HTR-8/SVneo (cell line): ENCODE measurements at regions not wholly inside any gene's neighbourhood (a gene's known extent, or its start where the extent isn't known, plus 50 kb on each side); places are given as distances from the start of the nearest gene placed in this dataset.

ENCODE experiments used
- DNase-seq: peaks from one replicate; pipeline ENCODE4 v3.0.0; 2011; ENCODE audit warnings: low spot score, mixed read lengths; ENCODE audit not compliant: insufficient read length
- FAIRE-seq: peaks from 2 replicates; lab custom pipeline; 2011; peaks lifted over from hg19 to GRCh38; lab: Jason Lieb, UNC

DNA sequence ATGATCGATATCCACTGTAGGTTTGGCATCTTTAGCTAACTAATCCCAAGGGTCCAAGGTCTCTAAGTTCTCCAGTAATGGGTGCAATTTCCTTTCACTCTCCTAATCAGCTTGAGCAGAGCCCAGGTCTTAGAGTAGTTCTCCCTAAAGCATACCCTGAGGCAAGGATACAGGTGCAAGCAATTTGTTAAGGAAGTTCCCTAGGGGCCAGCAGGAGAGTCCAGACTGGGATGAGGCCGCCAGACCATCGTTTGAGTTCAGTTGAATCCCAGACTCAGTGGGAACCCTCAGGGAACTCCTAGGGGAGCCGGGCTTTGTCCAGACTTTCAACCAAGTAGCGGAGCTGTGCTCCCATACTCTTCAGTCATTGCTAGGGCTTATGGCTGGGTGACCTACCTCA lies 835.4 kb upstream of the CDH2 start:
- FAIRE-seq (no peak), DNase-seq (no peak)

DNA sequence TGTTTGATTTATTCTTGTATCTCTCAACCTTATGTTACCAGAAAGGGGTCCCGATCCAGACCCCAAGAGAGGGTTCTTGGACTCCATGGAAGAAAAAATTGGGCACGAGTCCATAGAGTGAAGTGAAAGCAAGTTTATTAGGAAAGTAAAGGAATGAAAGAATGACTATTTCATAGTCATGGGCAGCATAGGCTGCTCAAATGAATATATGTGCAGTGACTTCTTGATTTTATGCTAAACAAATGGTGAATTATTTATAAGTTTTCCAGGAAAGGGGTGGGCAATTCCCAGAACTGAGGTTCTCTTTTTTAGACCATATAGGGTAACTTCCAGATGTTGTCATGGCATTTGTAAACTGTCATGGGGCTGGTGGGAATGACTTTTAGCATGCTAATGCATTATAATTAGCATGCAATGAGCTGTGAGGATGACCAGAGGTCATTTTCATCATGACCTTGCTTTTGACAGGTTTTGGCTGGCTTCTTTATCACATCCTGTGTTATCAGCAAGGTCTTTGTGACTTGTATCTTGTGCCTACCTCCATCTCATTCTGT lies 832.4 kb upstream of the CDH2 start:
- no peak for FAIRE-seq
- DNase-seq: no peak

DNA sequence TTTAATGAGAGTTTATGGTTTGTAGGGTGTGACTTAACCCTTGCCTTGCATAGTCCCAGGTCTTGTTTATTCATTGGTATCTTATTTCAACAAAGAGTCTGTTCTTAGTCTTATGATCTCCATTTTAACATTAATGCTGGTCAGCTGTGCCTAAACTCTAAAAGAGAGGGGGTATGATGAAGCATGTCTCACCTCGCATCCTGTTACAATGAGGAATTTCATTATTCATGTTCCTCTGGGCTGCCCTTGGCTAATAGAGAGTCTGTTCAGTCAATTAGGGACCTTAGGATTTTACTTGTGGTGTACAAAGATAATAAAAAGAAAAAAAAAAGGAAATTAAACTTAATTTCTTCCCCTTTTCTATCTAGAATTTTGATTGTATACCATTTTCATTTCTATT lies 831.9 kb upstream of the CDH2 start:
- FAIRE-seq (no peak), DNase-seq (no peak)

DNA sequence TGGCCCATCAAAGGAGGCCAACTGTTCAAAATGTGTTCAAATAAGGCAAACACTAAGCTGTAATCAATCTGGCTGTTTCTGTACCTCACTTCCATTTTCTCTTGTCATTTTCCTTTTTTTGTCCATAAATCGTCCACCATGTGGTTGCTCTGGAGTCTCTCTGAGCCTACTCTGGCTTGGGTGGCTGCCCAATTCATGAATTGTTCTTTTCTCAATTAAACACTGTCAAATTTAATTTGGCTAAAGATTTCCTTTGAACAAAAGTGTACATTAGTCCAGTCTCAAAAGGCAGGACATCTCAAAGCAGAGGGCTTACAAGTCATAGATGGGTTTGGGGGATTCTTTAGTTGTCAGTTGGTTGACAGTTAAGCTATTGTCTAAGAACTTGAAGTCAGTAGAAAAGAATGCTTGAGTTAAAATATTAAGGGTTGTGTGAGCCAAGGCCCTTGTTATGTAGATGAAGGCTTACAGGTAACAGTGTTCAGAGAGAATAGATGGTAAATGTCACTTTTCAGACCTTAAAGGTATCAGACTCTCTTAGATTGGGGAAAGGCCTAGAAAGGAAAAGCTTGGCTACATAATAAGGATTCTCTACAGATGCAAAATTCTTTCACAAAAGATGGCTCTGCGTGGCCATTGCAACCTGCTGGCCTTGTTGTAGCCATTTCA lies 831.2 kb upstream of the CDH2 start:
- no peak for FAIRE-seq
- no peak for DNase-seq

DNA sequence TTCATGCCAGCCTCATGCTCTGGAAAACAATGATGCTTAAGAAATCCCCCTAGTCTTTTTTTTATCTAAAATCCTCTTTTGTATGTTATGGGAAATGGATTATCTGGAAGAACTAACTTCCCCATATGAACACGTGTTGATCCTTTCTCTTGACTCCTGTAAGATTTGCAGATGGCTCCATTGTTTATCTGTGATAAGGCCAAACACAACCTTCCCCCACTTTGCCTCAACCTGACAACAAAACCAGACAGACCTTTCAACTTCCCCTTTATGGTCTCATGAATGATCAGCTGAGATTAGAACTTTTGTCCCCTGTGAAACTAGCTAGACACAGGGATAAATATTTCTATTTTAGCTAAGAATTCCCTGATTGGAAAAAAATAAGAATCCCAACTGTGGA lies 828.0 kb upstream of the CDH2 start:
- FAIRE-seq (no peak), DNase-seq (no peak)

DNA sequence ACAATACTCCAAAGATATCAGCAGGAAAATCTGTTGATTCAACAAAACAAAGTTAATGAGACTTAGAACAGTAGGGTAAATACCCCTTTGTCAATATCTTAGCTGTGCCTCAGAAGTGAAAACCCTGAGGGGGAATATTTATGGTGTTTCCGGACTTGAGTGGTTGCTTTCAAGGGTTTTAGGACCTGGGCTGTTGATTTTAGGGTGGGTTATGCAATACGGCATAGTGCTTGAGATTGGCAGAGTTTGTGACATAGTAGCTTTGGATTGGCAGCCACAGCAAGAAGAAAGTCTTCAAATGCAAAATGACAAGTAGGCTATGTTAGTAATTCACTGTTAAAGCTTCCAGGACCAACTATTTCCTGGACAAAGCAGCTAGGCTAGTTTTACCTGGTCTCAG lies 826.3 kb upstream of the CDH2 start:
- FAIRE-seq: no peak

DNA sequence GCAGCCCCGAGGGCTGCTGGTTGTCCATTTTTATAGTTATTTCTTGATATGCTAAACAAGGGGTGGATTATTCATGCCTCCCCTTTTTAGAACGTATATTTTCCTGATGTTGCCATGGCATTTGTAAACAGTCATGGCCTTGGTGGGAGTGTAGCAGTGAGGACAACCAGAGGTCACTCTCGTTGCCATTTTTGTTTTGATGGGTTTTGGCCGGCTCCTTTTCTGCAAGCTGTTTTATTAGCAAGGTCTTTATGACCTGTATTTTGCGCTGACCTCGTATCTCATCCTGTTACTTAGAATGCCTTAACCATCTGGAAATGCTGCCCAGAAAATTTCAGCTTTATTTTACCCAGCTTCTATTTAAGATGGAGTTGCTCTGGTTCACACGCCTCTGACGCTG lies 825.8 kb upstream of the CDH2 start:
- no peak for DNase-seq
- FAIRE-seq: no peak

More for the DNA sequence above, 826.3 kb upstream of the CDH2 start:
- DNase-seq: no peak

DNA sequence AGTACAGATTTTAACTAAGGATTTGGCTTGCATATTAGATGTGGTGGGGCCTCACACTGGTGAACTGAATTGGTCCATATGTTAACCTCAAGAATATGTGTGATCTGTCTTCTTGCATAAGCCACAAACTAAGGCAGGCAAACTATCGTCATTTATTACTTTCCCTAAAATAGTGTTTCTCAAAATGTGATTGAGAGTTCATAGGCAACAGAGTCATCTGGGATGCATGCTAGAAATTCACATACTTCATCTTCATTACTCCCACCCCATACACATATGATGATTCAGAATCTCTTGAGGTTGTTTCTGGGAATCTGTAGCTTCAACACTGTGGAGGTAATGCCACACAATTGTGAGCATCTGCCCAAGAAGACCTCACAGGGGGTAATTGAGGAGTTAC lies 822.8 kb upstream of the CDH2 start:
- FAIRE-seq: no peak

DNA sequence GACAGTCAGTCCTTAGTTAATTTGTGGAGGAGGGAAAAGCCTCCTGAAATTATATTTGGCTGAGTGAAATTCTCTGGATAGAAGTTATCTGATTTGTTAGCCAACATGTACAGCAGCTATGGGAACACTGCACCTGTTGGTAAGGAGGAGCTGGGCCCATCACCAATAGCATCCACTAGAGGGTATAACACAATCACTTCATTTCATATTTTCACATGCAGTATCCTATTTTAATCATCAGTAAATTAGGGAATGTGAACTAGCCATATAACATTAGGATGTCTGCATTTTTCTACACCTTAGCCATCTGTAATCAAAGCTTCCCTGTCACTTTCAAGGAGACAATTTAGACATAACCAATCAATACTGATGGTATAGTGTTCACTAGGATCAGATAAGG lies 818.4 kb upstream of the CDH2 start:
- FAIRE-seq (no peak), DNase-seq (no peak)

More for the DNA sequence above, 822.8 kb upstream of the CDH2 start:
- DNase-seq: no peak

DNA sequence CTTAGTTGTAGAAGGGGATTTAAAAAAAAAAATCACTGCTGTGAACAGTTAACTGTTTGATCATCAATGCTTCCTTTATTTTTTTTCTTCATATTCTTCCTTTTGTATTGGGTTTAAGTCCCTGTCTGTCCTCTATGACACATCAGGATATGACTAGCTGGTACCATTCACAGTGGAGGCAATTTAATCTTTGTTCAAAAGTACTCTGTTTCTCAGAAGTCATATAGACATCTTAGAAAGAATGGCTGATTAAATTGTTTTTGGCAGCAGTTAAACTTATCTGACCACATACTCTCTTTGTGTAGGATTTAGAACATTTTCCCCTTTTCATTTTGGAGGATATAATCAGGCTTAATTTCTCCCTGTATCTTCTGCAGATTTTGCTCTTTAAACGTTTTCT lies 807.8 kb upstream of the CDH2 start:
- DNase-seq: no peak
- no peak for FAIRE-seq

DNA sequence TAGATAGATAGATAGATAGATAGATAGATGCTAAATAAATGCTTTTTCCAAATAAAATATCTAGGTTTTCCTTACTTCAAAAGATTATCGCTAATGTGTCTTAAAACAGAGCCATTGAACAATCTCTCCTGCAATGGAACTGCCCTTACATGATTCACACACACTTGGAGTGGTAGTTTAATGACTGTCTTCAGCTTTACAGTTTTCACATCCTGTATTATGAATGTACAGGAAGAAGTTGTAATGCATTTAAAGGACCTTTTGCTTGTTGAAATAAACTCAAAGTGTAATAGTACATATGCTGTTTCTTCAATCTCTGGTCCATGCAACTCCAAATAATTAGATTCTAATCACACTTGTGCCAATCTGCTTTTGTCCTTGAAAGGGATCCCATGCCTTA lies 797.6 kb upstream of the CDH2 start:
- no peak for DNase-seq
- no peak for FAIRE-seq

DNA sequence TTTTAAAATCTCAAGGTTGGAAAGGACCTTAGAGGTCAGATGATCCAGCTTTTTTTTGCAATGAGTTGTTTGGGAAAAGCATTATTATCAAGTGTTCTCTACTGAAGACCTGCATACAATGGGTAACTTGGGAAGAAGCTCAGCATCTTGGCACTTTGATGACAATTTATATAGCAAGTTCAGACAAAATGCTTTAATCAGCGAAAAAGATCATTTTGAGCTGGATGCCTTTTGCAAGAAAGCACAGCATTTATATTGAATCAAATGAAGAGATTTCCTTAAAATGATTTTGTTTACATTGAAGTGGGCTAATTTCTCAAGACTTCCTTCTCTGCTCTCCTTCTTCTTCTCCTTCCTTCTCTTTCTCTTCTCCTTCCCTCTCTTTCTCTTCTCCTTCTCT lies 796.4 kb upstream of the CDH2 start:
- no peak for DNase-seq
- FAIRE-seq: no peak

DNA sequence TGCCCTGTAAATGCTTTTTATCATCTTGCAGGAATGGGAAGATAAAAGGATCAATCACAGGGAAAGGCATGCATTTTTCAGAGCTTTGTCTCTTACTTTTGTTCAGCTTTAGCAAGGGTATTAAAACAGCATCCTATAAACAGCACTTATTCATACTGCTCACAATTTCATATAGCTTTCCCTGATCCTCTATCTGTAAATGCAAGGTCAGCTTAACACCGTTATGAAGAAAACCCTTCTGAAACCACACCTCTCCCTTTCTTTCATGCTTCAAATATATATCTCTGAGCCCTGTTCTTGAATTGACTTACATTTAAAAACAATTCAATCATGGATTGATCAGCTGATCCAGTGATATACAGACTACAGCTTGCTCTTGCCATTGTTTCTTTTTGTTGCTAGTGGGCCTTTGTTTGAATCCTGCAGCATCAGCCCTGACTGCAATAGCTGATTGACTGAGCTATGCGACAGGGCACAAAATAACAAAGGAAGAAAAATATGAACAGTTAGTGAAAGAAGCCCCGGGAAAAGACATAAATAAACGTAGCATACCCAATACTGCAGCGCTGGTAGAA lies 795.5 kb upstream of the CDH2 start:
- FAIRE-seq (no peak), DNase-seq (no peak)

DNA sequence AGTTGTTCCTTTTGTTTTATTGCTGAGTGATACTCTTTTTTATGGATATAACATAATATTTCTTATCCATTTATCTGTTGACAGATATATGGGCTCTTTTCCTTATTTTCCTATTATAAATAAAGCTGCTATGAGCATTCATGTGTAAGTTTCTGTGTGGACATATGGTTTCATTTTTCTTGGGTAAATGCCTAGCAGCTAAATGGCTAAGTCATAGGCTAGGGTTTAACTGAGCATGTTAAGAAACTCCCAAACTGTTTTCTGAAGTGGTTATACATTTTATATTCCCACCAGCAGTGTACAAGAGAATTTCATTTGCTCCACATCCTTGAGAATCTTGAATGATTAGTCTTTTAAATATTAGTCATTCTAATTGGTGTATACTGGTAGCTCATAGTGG lies 786.6 kb upstream of the CDH2 start:
- DNase-seq (no peak), FAIRE-seq (no peak)

DNA sequence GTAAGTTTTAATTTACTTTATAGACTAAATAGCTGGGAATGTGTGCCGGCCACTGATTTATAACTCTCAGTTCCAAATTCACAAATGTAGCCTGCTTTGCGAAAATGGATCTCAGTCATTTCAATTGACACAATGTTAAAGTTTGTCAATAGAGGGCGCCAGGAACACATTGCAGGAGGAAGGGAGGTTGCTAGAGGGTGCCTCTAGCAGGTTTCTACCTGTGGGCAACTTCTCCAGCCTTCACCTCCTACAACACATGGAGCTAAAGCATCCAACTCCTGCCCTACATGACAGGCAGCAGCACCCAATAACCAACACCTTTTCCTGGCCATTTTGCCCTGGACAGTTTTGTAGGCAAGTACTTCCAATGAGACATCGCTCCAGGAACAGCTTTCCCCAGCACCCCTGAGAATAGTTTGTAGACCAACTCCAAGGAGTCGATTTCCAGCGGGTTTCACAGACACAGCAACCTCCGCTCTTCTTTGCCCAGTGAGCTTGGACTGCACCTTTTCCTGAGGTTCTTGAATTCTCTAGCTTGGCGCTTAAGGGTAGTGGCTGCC lies 784.8 kb upstream of the CDH2 start:
- FAIRE-seq (no peak), DNase-seq (peak; percentile 8)

DNA sequence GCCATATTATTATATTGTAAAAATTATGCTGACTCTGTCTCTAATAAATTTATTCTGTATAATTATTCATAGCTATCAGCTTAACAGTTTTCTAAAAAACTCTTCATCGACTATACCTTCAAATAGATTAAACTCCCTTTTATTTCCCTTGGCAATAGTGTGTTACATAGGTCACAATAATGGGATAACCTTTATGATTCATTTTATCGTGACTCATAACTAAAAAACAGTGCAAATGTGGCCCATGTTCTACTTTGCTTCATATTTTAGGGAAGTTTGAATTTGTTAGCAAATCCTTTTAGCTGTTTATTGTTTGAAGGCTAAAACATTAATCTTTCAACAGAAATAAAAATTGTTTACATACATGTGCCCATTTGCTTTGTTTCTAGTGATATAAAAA lies 783.2 kb upstream of the CDH2 start:
- DNase-seq: no peak

DNA sequence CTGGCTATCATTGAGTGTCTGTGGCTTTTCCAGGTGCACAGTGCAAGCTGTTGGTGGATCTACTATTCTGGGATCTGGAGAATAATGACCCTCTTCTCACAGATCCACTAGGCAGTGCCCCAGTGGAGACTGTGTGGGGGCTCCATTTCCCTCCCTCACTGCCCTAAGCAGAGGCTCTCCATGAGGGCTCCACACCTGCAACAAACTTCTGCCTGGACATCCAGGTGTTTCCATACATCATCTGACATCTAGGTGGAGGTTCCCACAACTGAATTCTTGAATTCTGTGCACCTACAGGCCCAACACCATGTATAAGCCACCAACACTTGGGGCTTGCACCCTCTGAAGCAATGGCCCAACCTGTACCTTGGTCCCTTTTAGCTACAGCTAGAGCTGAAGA lies 775.4 kb upstream of the CDH2 start:
- no peak for DNase-seq
- FAIRE-seq: no peak

More for the DNA sequence above, 783.2 kb upstream of the CDH2 start:
- FAIRE-seq: no peak

DNA sequence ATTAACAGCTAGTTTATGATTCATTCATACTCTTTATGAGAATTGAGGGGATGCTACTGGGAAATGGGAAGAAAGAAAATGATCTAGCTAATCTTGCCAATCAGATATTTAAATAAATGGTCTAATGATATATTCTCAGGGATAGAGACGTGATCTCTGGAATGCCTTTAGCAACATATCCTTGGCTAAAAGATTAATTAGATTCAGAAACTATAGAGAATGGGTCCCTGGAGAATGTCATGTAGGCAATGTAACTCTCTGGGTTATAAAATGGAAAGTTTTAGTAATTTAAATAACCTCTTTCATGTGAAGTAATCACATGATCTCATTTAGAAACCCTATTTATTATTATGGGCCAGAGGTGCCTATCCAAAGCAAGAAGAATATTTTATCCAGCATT lies 771.0 kb upstream of the CDH2 start:
- FAIRE-seq (no peak), DNase-seq (no peak)

DNA sequence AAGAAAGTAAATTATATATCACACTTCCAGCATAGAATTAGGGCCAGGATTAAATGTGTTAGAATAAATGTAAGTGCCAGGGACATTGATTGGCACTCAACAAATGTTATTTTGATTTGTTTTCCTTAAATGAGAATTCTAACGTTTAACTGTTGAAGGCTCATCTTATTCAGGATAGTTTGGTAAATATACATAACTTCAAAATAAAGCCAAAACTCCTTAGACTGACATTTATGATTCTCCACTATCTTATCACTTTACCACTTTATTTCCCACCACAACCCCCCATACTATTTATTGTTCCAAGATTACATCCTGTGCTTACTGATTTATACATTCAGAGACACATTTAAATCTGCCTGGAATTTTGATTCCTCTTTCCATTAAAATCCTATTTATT lies 769.5 kb upstream of the CDH2 start:
- DNase-seq (no peak), FAIRE-seq (no peak)

DNA sequence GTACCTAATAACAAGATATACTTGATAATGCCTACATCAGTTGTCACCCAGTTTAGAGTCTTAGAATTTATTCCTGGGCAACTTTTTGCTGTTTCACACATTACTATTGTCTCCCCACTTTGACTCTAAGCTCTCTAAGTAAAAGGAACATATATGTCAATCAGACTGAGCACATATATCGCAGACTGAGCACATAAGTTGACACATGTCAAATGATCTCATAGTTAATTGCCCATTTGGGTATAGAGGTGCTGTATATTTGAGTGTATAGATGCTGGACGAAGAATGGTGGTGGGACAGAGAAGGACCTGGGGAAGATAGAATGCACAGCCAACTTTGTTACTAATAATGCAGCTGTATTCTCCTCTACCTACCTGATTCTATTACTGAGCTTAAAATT lies 746.0 kb upstream of the CDH2 start:
- DNase-seq: no peak
- FAIRE-seq: no peak

DNA sequence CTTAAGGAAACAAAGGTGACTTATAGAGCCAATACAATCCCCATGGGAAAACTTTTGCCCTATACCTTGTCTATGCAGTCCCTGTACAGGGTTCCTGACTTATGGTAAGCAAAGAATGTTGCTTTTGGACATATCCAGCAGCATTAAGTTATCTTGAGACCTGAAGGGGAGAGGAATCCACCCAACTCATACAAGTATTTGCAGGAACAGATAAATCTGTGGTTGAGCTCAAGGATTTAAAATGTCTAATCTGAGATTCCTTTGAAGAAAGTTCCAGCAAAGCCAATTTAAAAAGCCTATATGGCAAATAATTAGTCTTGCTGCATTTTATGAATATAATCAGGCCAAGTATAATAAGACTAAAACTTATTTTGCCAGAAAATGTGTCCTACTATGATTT lies 739.5 kb upstream of the CDH2 start:
- FAIRE-seq (no peak), DNase-seq (no peak)

DNA sequence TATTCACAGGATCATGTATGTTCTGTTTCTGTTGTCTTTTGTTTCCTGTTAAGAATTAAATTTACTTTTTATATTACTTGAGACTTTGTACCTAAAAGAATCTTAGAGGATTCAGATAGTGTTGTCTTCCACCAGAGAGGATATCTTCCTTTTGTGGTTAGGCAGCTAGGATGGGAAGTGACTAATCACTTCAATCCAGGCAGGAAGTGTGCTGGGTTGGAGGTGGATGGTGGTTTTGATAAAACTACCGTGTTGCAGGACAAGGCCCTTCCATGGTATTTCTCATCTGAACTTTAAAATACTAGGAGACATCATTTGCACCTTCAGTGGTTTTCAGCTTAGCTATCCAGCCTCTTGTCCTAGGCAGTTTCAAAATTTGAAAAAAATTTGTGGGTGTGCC lies 728.6 kb upstream of the CDH2 start:
- DNase-seq: peak; percentile 1
- no peak for FAIRE-seq
